DOHH2 (cell line): ENCODE measurements at regions not wholly inside any gene's neighbourhood (a gene's known extent, or its start where the extent isn't known, plus 50 kb on each side); places are given as distances from the start of the nearest gene placed in this dataset.

Experiments used
- H3F3A ChIP-seq: fragments of 200-600 bp; sonication (generic), shearing (Covaris generic); 2 replicates; pipeline ENCODE4 v1.6.0; 2016; ENCODE audit warnings: antibody characterized with exemption, mild to moderate bottlenecking; ENCODE audit not compliant: control insufficient read depth, insufficient read depth
- H3K27ac ChIP-seq: fragments of 200-600 bp; sonication (generic); 2 replicates; pipeline ENCODE4 v1.5.1; 2014; ENCODE audit warnings: low read depth, mild to moderate bottlenecking, low read length, moderate library complexity
- H3K27me3 ChIP-seq: fragments of 200-600 bp; sonication (generic); 2 replicates; pipeline ENCODE4 v1.6.1; 2014; ENCODE audit warnings: mild to moderate bottlenecking, low read length, mixed read lengths; ENCODE audit not compliant: control insufficient read depth
- H3K36me3 ChIP-seq: fragments of 200-600 bp; sonication (generic); 2 replicates; pipeline ENCODE4 v1.6.1; 2014; ENCODE audit warnings: mild to moderate bottlenecking, low read length, moderate library complexity, mixed read lengths; ENCODE audit not compliant: control insufficient read depth
- H3K4me1 ChIP-seq: fragments of 200-600 bp; sonication (generic); 2 replicates; pipeline ENCODE4 v1.6.1; 2014; ENCODE audit warnings: mild to moderate bottlenecking, low read length, mixed read lengths; ENCODE audit not compliant: control insufficient read depth
- H3K4me2 ChIP-seq: fragments of 200-600 bp; sonication (generic); 2 replicates; pipeline ENCODE4 v1.6.0; 2014; ENCODE audit warnings: mild to moderate bottlenecking, low read length, moderate library complexity
- H3K4me3 ChIP-seq: fragments of 200-600 bp; sonication (generic); 2 replicates; pipeline ENCODE4 v1.5.1; 2014; ENCODE audit warnings: mild to moderate bottlenecking, low read length, mixed read lengths
- H3K79me2 ChIP-seq: fragments of 200-600 bp; sonication (generic); 2 replicates; pipeline ENCODE4 v1.6.1; 2014; ENCODE audit warnings: mild to moderate bottlenecking, low read length, mixed read lengths; ENCODE audit not compliant: control insufficient read depth
- H3K9me2 ChIP-seq: fragments of 200-600 bp; sonication (generic); replicated peaks from 2 replicates; pipeline ENCODE4 v1.6.1; 2014; ENCODE audit warnings: mild to moderate bottlenecking, low read length, mixed read lengths; ENCODE audit not compliant: control insufficient read depth
- H3K9me3 ChIP-seq: fragments of 200-600 bp; sonication (generic); 2 replicates; pipeline ENCODE4 v1.6.1; 2014; ENCODE audit warnings: antibody characterized with exemption, low read length, mixed read lengths; ENCODE audit not compliant: control insufficient read depth, insufficient read depth
- H4K20me1 ChIP-seq: fragments of 200-600 bp; sonication (generic); 2 replicates; pipeline ENCODE4 v1.6.0; 2014; ENCODE audit warnings: low read depth, mild to moderate bottlenecking, antibody characterized with exemption, low read length, moderate library complexity; ENCODE audit not compliant: control insufficient read depth, insufficient read depth
- EZH2phosphoT487 ChIP-seq: fragments of 200-600 bp; sonication (generic); IDR thresholded peaks from 2 replicates; pipeline ENCODE4 v1.6.1; 2017; ENCODE audit warnings: borderline replicate concordance, mild to moderate bottlenecking, antibody characterized with exemption, low read length, moderate library complexity, mixed read lengths
- TF ChIP-seq, protein P1 (sequence below): fragments of 200-600 bp; sonication (generic); IDR thresholded peaks from one replicate; pipeline ENCODE4 v1.5.1; 2014; ENCODE audit warnings: antibody characterized with exemption, mild to moderate bottlenecking, low read depth, low read length; ENCODE audit not compliant: poor library complexity, severe bottlenecking

- Histone ChIP-seq H3F3A (no peaks in the 10 kb centered on the region), H3K27ac (no peak overlapping the region), H3K9me3 (no peaks in the 10 kb centered on the region), H3K79me2 (no peaks in the 10 kb centered on the region), H3K4me2 (no peak overlapping the region), H3K4me1 (no peaks in the 10 kb centered on the region), H3K36me3 (no peaks in the 10 kb centered on the region), H3K27me3 (no peaks in the 10 kb centered on the region), H4K20me1 (no peaks in the 10 kb centered on the region), H3K9me2 (no peaks in the 10 kb centered on the region), H3K4me3 (no peak overlapping the region)
- TF ChIP-seq, protein P1, sequence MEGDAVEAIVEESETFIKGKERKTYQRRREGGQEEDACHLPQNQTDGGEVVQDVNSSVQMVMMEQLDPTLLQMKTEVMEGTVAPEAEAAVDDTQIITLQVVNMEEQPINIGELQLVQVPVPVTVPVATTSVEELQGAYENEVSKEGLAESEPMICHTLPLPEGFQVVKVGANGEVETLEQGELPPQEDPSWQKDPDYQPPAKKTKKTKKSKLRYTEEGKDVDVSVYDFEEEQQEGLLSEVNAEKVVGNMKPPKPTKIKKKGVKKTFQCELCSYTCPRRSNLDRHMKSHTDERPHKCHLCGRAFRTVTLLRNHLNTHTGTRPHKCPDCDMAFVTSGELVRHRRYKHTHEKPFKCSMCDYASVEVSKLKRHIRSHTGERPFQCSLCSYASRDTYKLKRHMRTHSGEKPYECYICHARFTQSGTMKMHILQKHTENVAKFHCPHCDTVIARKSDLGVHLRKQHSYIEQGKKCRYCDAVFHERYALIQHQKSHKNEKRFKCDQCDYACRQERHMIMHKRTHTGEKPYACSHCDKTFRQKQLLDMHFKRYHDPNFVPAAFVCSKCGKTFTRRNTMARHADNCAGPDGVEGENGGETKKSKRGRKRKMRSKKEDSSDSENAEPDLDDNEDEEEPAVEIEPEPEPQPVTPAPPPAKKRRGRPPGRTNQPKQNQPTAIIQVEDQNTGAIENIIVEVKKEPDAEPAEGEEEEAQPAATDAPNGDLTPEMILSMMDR: no peak
- TF ChIP-seq EZH2phosphoT487: no peak
These were observed 570.2 kb downstream of the NTRK3 start for GRCh38 chr15:87686339-87686738.

DNA sequence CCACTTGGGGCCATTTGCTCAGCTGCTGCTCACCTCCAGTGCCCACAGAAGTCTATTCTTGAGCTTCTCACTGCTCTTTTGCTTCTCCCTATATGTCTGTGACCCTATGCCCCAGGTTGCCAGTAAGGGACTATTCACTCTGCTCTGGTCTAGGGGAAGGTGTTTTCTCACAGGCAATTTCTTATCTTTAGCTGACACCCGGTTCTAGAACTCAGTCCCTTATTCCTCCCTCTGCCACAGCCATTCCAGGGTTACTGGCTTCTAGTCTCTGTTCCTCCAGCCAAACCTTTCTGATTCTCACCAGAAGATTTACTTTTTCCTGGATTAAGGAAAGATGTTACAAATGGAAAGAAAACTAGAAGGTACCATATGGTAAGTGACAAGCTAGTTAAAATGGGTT is 574.0 kb downstream of the NTRK3 start:
- Histone ChIP-seq H3F3A (no peaks in the 10 kb centered on the region), H3K36me3 (no peaks in the 10 kb centered on the region), H3K9me3 (no peaks in the 10 kb centered on the region), H3K27me3 (no peaks in the 10 kb centered on the region), H3K79me2 (no peaks in the 10 kb centered on the region), H3K4me3 (no peak overlapping the region), H3K4me1 (no peaks in the 10 kb centered on the region), H4K20me1 (no peaks in the 10 kb centered on the region), H3K9me2 (no peaks in the 10 kb centered on the region), H3K4me2 (no peak overlapping the region), H3K27ac (no peak overlapping the region)
- TF ChIP-seq EZH2phosphoT487: no peak
- TF ChIP-seq, protein P1: no peak

- no peaks in the 10 kb centered on the region for H3F3A ChIP-seq
- no peaks in the 10 kb centered on the region for H3K36me3 ChIP-seq
- H3K9me2 ChIP-seq: no peaks in the 10 kb centered on the region
- H3K27ac ChIP-seq: no peak overlapping the region
- H3K79me2 ChIP-seq: no peaks in the 10 kb centered on the region
- H4K20me1 ChIP-seq: no peaks in the 10 kb centered on the region
- no peaks in the 10 kb centered on the region for H3K27me3 ChIP-seq
- TF ChIP-seq EZH2phosphoT487: no peak
- TF ChIP-seq, protein P1: no peak
- no peak overlapping the region for H3K4me3 ChIP-seq
- H3K4me2 ChIP-seq: no peak overlapping the region
- H3K4me1 ChIP-seq: no peaks in the 10 kb centered on the region
- H3K9me3 ChIP-seq: no peaks in the 10 kb centered on the region
These were observed 575.4 kb downstream of the NTRK3 start for GRCh38 chr15:87681104-87681503.

DNA sequence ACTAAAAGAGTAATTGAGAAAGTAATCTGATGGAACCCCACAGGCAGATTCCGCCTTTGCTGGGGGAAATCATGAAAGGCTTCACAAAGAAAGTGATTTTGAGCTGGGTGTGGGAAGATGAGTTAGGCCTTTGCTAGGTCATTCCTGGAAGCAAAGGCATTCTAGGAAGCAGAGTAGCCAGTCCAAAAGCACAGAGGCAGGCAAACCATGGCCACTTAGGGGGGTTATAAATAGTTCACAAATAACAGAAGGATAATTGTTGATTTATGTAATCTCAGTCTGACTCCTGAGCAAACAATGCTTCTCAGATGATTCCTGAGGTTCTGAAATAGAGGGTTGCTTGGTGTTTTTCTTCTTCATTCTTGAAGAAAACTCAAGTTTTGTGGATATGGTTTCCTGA is 576.3 kb downstream of the NTRK3 start:
- Histone ChIP-seq H3K36me3 (no peaks in the 10 kb centered on the region), H3K4me3 (no peak overlapping the region), H3F3A (no peaks in the 10 kb centered on the region), H3K79me2 (no peaks in the 10 kb centered on the region), H3K4me2 (no peak overlapping the region), H3K9me2 (no peaks in the 10 kb centered on the region), H4K20me1 (no peaks in the 10 kb centered on the region), H3K9me3 (no peaks in the 10 kb centered on the region), H3K4me1 (no peaks in the 10 kb centered on the region), H3K27me3 (no peaks in the 10 kb centered on the region), H3K27ac (no peak overlapping the region)
- TF ChIP-seq EZH2phosphoT487: no peak
- TF ChIP-seq, protein P1: no peak
